GM12878 (cell line): ENCODE measurements at regions not wholly inside any gene's neighbourhood (a gene's known extent, or its start where the extent isn't known, plus 50 kb on each side); places are given as distances from the start of the nearest gene placed in this dataset.

Source experiments
- ASH2L ChIP-seq: fragments of 300-600, 200-600 bp; sonication (generic); IDR thresholded peaks from 2 replicates; pipeline ENCODE4 v1.6.1; 2017; ENCODE audit warnings: low read depth, mild to moderate bottlenecking, borderline replicate concordance
- DPF2 ChIP-seq: fragments of 450-650 bp; IDR thresholded peaks from 2 replicates; pipeline ENCODE4 v1.6.1; 2017; ENCODE audit warnings: mild to moderate bottlenecking
- EP300 ChIP-seq, 2 experiments: fragments of 150-350 bp in 1 of 2; IDR thresholded peaks; 2 replicates each; pipeline ENCODE4 v1.6.1; 2011 to 2012; ENCODE audit warnings: low read depth in 2 of 2, low read length in 2 of 2, borderline replicate concordance in 1 of 2, improper control_type of control experiment in 1 of 2, inconsistent platforms in 1 of 2; ENCODE audit not compliant: control insufficient read depth in 1 of 2
- IKZF1 ChIP-seq: fragments of 450-650 bp; conservative IDR thresholded peaks from 2 replicates; pipeline ENCODE4 v1.6.1; 2017; ENCODE audit warnings: antibody characterized with exemption, mild to moderate bottlenecking
- IKZF2 ChIP-seq, 2 experiments: fragments of 450-650 bp; IDR thresholded peaks; 2 replicates each; pipeline ENCODE4 v1.6.1; 2017; ENCODE audit warnings: mild to moderate bottlenecking in 2 of 2, moderate library complexity in 2 of 2
- MEF2B ChIP-seq: fragments of 450-650 bp; IDR thresholded peaks from 2 replicates; pipeline ENCODE4 v1.6.1; 2018; ENCODE audit warnings: mild to moderate bottlenecking, moderate library complexity; ENCODE audit not compliant: partially characterized antibody, poor library complexity, severe bottlenecking
- MTA2 ChIP-seq: fragments of 450-650 bp; IDR thresholded peaks from 2 replicates; pipeline ENCODE4 v1.6.1; 2016; ENCODE audit warnings: low read depth, mild to moderate bottlenecking, moderate library complexity
- MYC ChIP-seq: IDR thresholded peaks from 2 replicates; pipeline ENCODE4 v1.6.1; 2011; ENCODE audit warnings: mild to moderate bottlenecking, low read length, moderate library complexity, inconsistent platforms; ENCODE audit not compliant: insufficient read depth, insufficient replicate concordance, insufficient read length, severe bottlenecking
- POLR2AphosphoS2 ChIP-seq: IDR thresholded peaks from 2 replicates; pipeline ENCODE4 v1.6.1; 2011; ENCODE audit warnings: low read depth, mild to moderate bottlenecking, low read length, improper control_type of control experiment, moderate library complexity
- TF ChIP-seq, protein P1 (sequence below): fragments of 450-650 bp; IDR thresholded peaks from 2 replicates; pipeline ENCODE4 v1.6.1; 2017; ENCODE audit warnings: mild to moderate bottlenecking

DNA sequence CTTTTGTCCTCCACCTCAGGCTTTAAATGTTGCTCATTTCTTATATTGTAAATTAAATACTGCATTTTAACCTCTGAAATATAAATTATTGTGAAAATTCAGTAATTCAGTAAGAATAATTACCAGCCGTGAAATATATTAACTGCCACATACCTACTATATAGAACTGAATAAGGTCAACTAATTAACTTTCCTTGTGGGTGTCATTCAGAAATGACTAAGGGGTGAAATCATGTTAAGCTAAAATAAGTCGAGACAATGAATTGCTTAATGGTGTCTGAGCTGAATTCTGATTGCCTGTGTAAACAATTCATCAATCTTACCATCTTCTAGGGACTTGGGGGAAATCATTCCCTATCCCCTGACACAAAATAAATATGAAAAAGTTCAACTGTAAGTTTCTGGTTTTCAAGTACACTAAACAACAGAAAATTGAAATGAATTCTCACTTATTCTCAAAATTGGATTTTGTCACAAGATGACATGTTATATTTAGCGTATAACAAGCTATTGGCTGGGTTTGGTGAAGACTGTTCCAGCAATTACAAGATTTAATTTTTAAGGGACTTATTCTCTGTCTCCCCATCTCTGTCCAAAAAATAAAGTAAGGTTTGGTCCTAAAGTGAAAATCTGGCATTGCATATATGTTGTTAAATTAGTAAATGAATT, 255.1 kb downstream of the METTL4 start (continued):
- TF ChIP-seq POLR2AphosphoS2 (no peak), MYC (no peak), MTA2 (peak; percentile 97), DPF2 (peak; percentile 82), IKZF2 (IDR thresholded peaks at IDR 0.05) (no peak; a peak in 1 of 4 replicates), ASH2L (no peak), MEF2B (peak; percentile 42), EP300 (IDR thresholded peaks at IDR 0.05; ENCODE audit: borderline replicate concordance in 1 of 2, control insufficient read depth in 1 of 2, low read depth in 2 of 2, low read length in 2 of 2) (peak in 1 of 2 experiments; percentile 10; a peak in 1 of 4 replicates), IKZF1 (no peak)
- TF ChIP-seq, protein P1, sequence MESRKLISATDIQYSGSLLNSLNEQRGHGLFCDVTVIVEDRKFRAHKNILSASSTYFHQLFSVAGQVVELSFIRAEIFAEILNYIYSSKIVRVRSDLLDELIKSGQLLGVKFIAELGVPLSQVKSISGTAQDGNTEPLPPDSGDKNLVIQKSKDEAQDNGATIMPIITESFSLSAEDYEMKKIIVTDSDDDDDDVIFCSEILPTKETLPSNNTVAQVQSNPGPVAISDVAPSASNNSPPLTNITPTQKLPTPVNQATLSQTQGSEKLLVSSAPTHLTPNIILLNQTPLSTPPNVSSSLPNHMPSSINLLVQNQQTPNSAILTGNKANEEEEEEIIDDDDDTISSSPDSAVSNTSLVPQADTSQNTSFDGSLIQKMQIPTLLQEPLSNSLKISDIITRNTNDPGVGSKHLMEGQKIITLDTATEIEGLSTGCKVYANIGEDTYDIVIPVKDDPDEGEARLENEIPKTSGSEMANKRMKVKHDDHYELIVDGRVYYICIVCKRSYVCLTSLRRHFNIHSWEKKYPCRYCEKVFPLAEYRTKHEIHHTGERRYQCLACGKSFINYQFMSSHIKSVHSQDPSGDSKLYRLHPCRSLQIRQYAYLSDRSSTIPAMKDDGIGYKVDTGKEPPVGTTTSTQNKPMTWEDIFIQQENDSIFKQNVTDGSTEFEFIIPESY = no peak
